Type B pancreatic cell (in vitro differentiated cells): ENCODE measurements at regions not wholly inside any gene's neighbourhood (a gene's known extent, or its start where the extent isn't known, plus 50 kb on each side); places are given as distances from the start of the nearest gene placed in this dataset.

Source experiments
- DNase-seq: peaks from one replicate; pipeline ENCODE4 v3.0.0; 2021; ENCODE audit warnings: mixed read lengths; ENCODE audit not compliant: unreplicated experiment; ENCODE audit errors: extremely low spot score
- H3K27ac Mint-ChIP-seq: 2 replicates; pipeline ENCODE4 v1.8.0; 2021; ENCODE audit warnings: mild to moderate bottlenecking, mixed read lengths
- H3K27me3 Mint-ChIP-seq: 2 replicates; pipeline ENCODE4 v1.8.0; 2021; ENCODE audit warnings: mixed read lengths
- H3K36me3 Mint-ChIP-seq: 2 replicates; pipeline ENCODE4 v1.8.0; 2021; ENCODE audit warnings: mixed read lengths
- H3K4me1 Mint-ChIP-seq: one replicate; pipeline ENCODE4 v1.8.0; 2021; ENCODE audit warnings: mixed read lengths; ENCODE audit not compliant: unreplicated experiment
- H3K4me3 Mint-ChIP-seq: 2 replicates; pipeline ENCODE4 v1.8.0; 2021; ENCODE audit warnings: mild to moderate bottlenecking, mixed read lengths
- H3K9me3 Mint-ChIP-seq: 2 replicates; pipeline ENCODE4 v1.8.0; 2021; ENCODE audit warnings: mixed read lengths
- CTCF ChIP-seq: fragments of 200-600 bp; sonication (generic); conservative IDR thresholded peaks from 2 replicates; pipeline ENCODE4 v1.5.0; 2021; ENCODE audit warnings: antibody characterized with exemption, mild to moderate bottlenecking

- Mint-ChIP-seq H3K4me3 (peak overlapping the region; percentile 95), H3K4me1 (peaks cover 40% of the 10 kb centered on the region), H3K27ac (peak overlapping the region; percentile 87), H3K9me3 (no peaks in the 10 kb centered on the region), H3K27me3 (no peaks in the 10 kb centered on the region), H3K36me3 (no peaks in the 10 kb centered on the region)
- no peak for TF ChIP-seq CTCF
- peak; percentile 86 for DNase-seq
Measured at GRCh38 chr16:79770244-79771064, 169.9 kb upstream of the MAF start.

GRCh38 chr16:79769928-79770243 is 169.3 kb upstream of the MAF start:
- H3K9me3 Mint-ChIP-seq = no peaks in the 10 kb centered on the region
- no peak for DNase-seq
- H3K27me3 Mint-ChIP-seq = no peaks in the 10 kb centered on the region
- H3K36me3 Mint-ChIP-seq = no peaks in the 10 kb centered on the region
- H3K4me3 Mint-ChIP-seq = peak overlapping the region; percentile 95
- H3K4me1 Mint-ChIP-seq = peaks cover 40% of the 10 kb centered on the region
- TF ChIP-seq CTCF = no peak
- peak overlapping the region; percentile 87 for H3K27ac Mint-ChIP-seq

GRCh38 chr16:79769270-79769927 is 168.9 kb upstream of the MAF start:
- Mint-ChIP-seq H3K27me3 (no peaks in the 10 kb centered on the region), H3K4me3 (peak overlapping the region; percentile 95), H3K27ac (peak overlapping the region; percentile 87), H3K36me3 (no peaks in the 10 kb centered on the region), H3K4me1 (peaks cover 45% of the 10 kb centered on the region), H3K9me3 (no peaks in the 10 kb centered on the region)
- no peak for TF ChIP-seq CTCF
- no peak for DNase-seq

- peak overlapping the region; percentile 38 for H3K4me3 Mint-ChIP-seq
- H3K4me1 Mint-ChIP-seq = peaks cover 47% of the 10 kb centered on the region
- H3K9me3 Mint-ChIP-seq = no peaks in the 10 kb centered on the region
- peak overlapping the region; percentile 87 for H3K27ac Mint-ChIP-seq
- H3K36me3 Mint-ChIP-seq = no peaks in the 10 kb centered on the region
- no peaks in the 10 kb centered on the region for H3K27me3 Mint-ChIP-seq
- no peak for DNase-seq
- no peak for TF ChIP-seq CTCF
Measured at GRCh38 chr16:79768276-79768970, 167.9 kb upstream of the MAF start.

GRCh38 chr16:79767421-79768275 is 167.1 kb upstream of the MAF start:
- Mint-ChIP-seq H3K9me3 (no peaks in the 10 kb centered on the region), H3K27me3 (no peaks in the 10 kb centered on the region), H3K4me3 (peak overlapping the region; percentile 38), H3K36me3 (no peaks in the 10 kb centered on the region), H3K27ac (peak overlapping the region; percentile 87), H3K4me1 (peaks cover 47% of the 10 kb centered on the region)
- no peak for DNase-seq
- TF ChIP-seq CTCF = peak; percentile 48
